GM19438 (cell line): ENCODE measurements at regions not wholly inside any gene's neighbourhood (a gene's known extent, or its start where the extent isn't known, plus 50 kb on each side); places are given as distances from the start of the nearest gene placed in this dataset.
"Not testable (repeated sequence)": the region's sequence is repeated elsewhere in the genome, so short reads cannot be mapped to it uniquely, and the experiment has no call there.

Experiments used
- ATAC-seq: cut with Tn5 transposase; IDR thresholded peaks from one replicate; pipeline ENCODE4 v1.9.1; 2021; ENCODE audit warnings: low read depth; ENCODE audit not compliant: unreplicated experiment

- ATAC-seq, result no peak
These were observed 351.4 kb upstream of the NPVF start for GRCh38 chr7:25579778-25580075.

- no peak for ATAC-seq
These were observed 351.9 kb upstream of the NPVF start for GRCh38 chr7:25580141-25580540.

- ATAC-seq, result no peak
These were observed 355.3 kb upstream of the NPVF start for GRCh38 chr7:25583621-25584020.

GRCh38 chr7:25584112-25584938 lies 356.0 kb upstream of the NPVF start:
- no peak for ATAC-seq

- no peak for ATAC-seq
These were observed 358.2 kb upstream of the NPVF start for GRCh38 chr7:25586513-25586912.

GRCh38 chr7:25594122-25594521 lies 365.8 kb upstream of the NPVF start:
- no peak for ATAC-seq

- no peak for ATAC-seq
These were observed 366.4 kb upstream of the NPVF start for GRCh38 chr7:25594728-25595127.

GRCh38 chr7:25595996-25596395 lies 367.7 kb upstream of the NPVF start:
- no peak for ATAC-seq

- ATAC-seq, result no peak
These were observed 368.2 kb upstream of the NPVF start for GRCh38 chr7:25596443-25596842.

GRCh38 chr7:25597946-25598345 lies 369.7 kb upstream of the NPVF start:
- ATAC-seq, result no peak

GRCh38 chr7:25598765-25599164 lies 370.5 kb upstream of the NPVF start:
- no peak for ATAC-seq

GRCh38 chr7:25600262-25600920 lies 372.1 kb upstream of the NPVF start:
- no peak for ATAC-seq

GRCh38 chr7:25602730-25603426 lies 374.6 kb upstream of the NPVF start:
- not testable (repeated sequence) for ATAC-seq

- ATAC-seq, result not testable (repeated sequence)
These were observed 375.1 kb upstream of the NPVF start for GRCh38 chr7:25603427-25603740.

- ATAC-seq, result no peak
These were observed 382.9 kb upstream of the NPVF start for GRCh38 chr7:25611196-25611595.

GRCh38 chr7:25613912-25614311 lies 385.6 kb upstream of the NPVF start:
- ATAC-seq, result no peak

- ATAC-seq, result no peak
These were observed 386.1 kb upstream of the NPVF start for GRCh38 chr7:25614415-25614814.

GRCh38 chr7:25615003-25615402 lies 386.7 kb upstream of the NPVF start:
- ATAC-seq, result no peak

- ATAC-seq, result no peak
These were observed 387.3 kb upstream of the NPVF start for GRCh38 chr7:25615593-25615992.

GRCh38 chr7:25617214-25617613 lies 388.9 kb upstream of the NPVF start:
- no peak for ATAC-seq

- ATAC-seq, result no peak
These were observed 389.4 kb upstream of the NPVF start for GRCh38 chr7:25617673-25618072.

GRCh38 chr7:25619381-25619780 lies 391.1 kb upstream of the NPVF start:
- no peak for ATAC-seq
